ENCODE measurements at regions not wholly inside any gene's neighbourhood (a gene's known extent, or its start where the extent isn't known, plus 50 kb on each side); places are given as distances from the start of the nearest gene placed in this dataset.

DNA sequence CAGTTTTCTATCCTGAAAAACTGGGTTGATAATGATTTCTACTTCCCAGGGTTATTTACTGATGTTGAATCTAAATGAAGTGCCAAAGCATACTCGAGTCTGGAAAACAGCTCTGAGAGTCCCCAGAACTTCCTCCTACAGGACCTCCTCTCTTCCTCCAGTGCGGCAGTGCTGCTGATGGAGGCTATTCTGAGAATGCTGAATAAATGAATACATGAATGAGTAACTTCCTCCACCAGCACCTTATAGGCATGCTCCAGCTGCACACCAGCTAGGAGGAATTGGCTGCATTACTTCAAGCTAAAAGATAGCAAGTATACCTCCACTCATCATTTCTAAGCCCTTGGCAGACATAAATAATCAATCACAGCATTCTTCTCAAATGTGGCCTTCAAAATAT, 448.8 kb upstream of the CCDC196 start:
- Histone ChIP-seq H3K9me3 (peaks cover 0 to 12% (median 1%) of the 10 kb centered on the region in 8 donors), H3K27ac (no peak overlapping the region), H3K27me3 (replicated peaks in 1 of 7) (no peaks in the 10 kb centered on the region), H3K4me1 (peaks cover 0 to 11% (median 0%) of the 10 kb centered on the region in 6 donors), H3K4me3 (no peak overlapping the region), H3K36me3 (no peaks in the 10 kb centered on the region)
- no peak for DNase-seq
- WGBS, 5 donors: 43 to 65% (median 55%) methylated on average over 2 of the region's 2 CpGs
- intact Hi-C loops (cut with DNase I; ENCODE audit: low total_unique reads): no loop called here
- no peak for TF ChIP-seq POLR2A (IDR thresholded peaks at IDR 0.05)
- TF ChIP-seq POLR2AphosphoS5 (IDR thresholded peaks at IDR 0.05): no peak
- TF ChIP-seq, protein P1, sequence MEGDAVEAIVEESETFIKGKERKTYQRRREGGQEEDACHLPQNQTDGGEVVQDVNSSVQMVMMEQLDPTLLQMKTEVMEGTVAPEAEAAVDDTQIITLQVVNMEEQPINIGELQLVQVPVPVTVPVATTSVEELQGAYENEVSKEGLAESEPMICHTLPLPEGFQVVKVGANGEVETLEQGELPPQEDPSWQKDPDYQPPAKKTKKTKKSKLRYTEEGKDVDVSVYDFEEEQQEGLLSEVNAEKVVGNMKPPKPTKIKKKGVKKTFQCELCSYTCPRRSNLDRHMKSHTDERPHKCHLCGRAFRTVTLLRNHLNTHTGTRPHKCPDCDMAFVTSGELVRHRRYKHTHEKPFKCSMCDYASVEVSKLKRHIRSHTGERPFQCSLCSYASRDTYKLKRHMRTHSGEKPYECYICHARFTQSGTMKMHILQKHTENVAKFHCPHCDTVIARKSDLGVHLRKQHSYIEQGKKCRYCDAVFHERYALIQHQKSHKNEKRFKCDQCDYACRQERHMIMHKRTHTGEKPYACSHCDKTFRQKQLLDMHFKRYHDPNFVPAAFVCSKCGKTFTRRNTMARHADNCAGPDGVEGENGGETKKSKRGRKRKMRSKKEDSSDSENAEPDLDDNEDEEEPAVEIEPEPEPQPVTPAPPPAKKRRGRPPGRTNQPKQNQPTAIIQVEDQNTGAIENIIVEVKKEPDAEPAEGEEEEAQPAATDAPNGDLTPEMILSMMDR (IDR thresholded peaks at IDR 0.05 in 8 of 11, conservative IDR thresholded peaks at IDR 0.05 in 3 of 11): no peak

GRCh38 chr14:66038212-66038611, 448.0 kb upstream of the CCDC196 start:
- Histone ChIP-seq H3K9me3 (peaks cover 0 to 5% (median 0%) of the 10 kb centered on the region in 8 donors), H3K36me3 (no peaks in the 10 kb centered on the region), H3K27me3 (replicated peaks in 1 of 7) (no peaks in the 10 kb centered on the region), H3K27ac (peak overlapping the region in 1 of 8 donors; percentile 21), H3K4me1 (peaks cover 0 to 11% (median 0%) of the 10 kb centered on the region in 6 donors), H3K4me3 (no peak overlapping the region)
- WGBS, 5 donors: 37 to 85% (median 61%) methylated on average over 3 of the region's 3 CpGs
- no peak for DNase-seq
- no peak for TF ChIP-seq POLR2A (IDR thresholded peaks at IDR 0.05)
- TF ChIP-seq, protein P1 (IDR thresholded peaks at IDR 0.05 in 8 of 11, conservative IDR thresholded peaks at IDR 0.05 in 3 of 11): no peak
- no peak for TF ChIP-seq POLR2AphosphoS5 (IDR thresholded peaks at IDR 0.05)
- intact Hi-C loops (cut with DNase I; ENCODE audit: low total_unique reads): no loop called here

DNA sequence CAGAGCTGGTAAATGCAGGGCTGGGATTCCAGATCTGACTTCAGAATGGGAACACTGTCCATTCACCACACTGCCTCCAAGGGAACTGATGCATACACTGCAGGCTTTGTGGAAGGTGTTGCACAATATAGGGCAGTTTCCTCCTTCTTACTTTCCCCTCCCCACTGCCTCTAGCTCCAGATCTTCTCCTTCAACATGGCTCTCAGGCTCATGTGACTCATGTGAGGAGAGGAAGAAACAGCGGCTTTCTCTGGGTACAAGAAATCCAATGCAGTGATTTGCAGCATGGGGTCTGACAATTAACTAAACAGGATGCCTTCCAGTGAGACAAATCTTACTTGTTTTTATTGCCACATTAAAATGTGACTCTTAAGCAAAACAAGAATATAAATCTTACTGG, 447.6 kb upstream of the CCDC196 start:
- Histone ChIP-seq H3K9me3 (peaks cover 0 to under 1% (median 0%) of the 10 kb centered on the region in 8 donors), H3K36me3 (no peaks in the 10 kb centered on the region), H3K4me3 (no peak overlapping the region), H3K27me3 (replicated peaks in 1 of 7) (no peaks in the 10 kb centered on the region), H3K4me1 (peaks cover 0 to 11% (median 0%) of the 10 kb centered on the region in 6 donors), H3K27ac (no peak overlapping the region)
- intact Hi-C loops (cut with DNase I; ENCODE audit: low total_unique reads): no loop called here
- DNase-seq: no peak
- no peak for TF ChIP-seq POLR2A (IDR thresholded peaks at IDR 0.05)
- no peak for TF ChIP-seq POLR2AphosphoS5 (IDR thresholded peaks at IDR 0.05)
- TF ChIP-seq, protein P1 (IDR thresholded peaks at IDR 0.05 in 8 of 11, conservative IDR thresholded peaks at IDR 0.05 in 3 of 11): no peak
- 44 to 79% (median 69%) methylated on average over 1 of the region's 1 CpG for WGBS, 5 donors

GRCh38 chr14:66039495-66039894, 446.7 kb upstream of the CCDC196 start:
- Histone ChIP-seq H3K4me1 (peaks cover 0 to 11% (median 0%) of the 10 kb centered on the region in 6 donors), H3K4me3 (no peak overlapping the region), H3K36me3 (no peaks in the 10 kb centered on the region), H3K27me3 (replicated peaks in 1 of 7) (no peaks in the 10 kb centered on the region), H3K9me3 (no peaks in the 10 kb centered on the region), H3K27ac (no peak overlapping the region)
- TF ChIP-seq POLR2A (IDR thresholded peaks at IDR 0.05) (no peak), POLR2AphosphoS5 (IDR thresholded peaks at IDR 0.05) (no peak)
- TF ChIP-seq, protein P1 (IDR thresholded peaks at IDR 0.05 in 8 of 11, conservative IDR thresholded peaks at IDR 0.05 in 3 of 11): no peak
- intact Hi-C loops (cut with DNase I; ENCODE audit: low total_unique reads): no loop called here
- DNase-seq: no peak
